Memory B cell (primary cell): ENCODE measurements at regions not wholly inside any gene's neighbourhood (a gene's known extent, or its start where the extent isn't known, plus 50 kb on each side); places are given as distances from the start of the nearest gene placed in this dataset.
"Not testable (repeated sequence)": the region's sequence is repeated elsewhere in the genome, so short reads cannot be mapped to it uniquely, and the experiment has no call there.

Experiments
- ATAC-seq: fragments of 150-1000 bp; cut with Tn5 transposase; 2 replicates; pipeline ENCODE4 v1.10.0; 2021; ENCODE audit warnings: low read depth, mild to moderate bottlenecking, moderate library complexity
- DNase-seq, 2 donors: peaks; one replicate each; pipeline ENCODE4 v3.0.0; 2022; ENCODE audit warnings: low spot score in 2 of 2
- H3K27ac Mint-ChIP-seq: one replicate; pipeline ENCODE4 v1.8.0; 2022; ENCODE audit warnings: mild to moderate bottlenecking, moderate library complexity, mixed read lengths
- H3K27me3 Mint-ChIP-seq: one replicate; pipeline ENCODE4 v1.8.0; 2022; ENCODE audit warnings: mixed read lengths
- H3K36me3 Mint-ChIP-seq: one replicate; pipeline ENCODE4 v1.8.0; 2022; ENCODE audit warnings: mild to moderate bottlenecking, mixed read lengths
- H3K4me1 Mint-ChIP-seq: one replicate; pipeline ENCODE4 v1.8.0; 2022; ENCODE audit warnings: mixed read lengths
- H3K4me3 Mint-ChIP-seq: one replicate; pipeline ENCODE4 v1.8.0; 2022; ENCODE audit warnings: mild to moderate bottlenecking, moderate library complexity, mixed read lengths
- H3K9me3 Mint-ChIP-seq: one replicate; pipeline ENCODE4 v1.8.0; 2022; ENCODE audit warnings: mixed read lengths

- Mint-ChIP-seq H3K36me3 (no peaks in the 10 kb centered on the region), H3K4me3 (no peak overlapping the region), H3K4me1 (no peaks in the 10 kb centered on the region), H3K27me3 (no peaks in the 10 kb centered on the region), H3K9me3 (peaks cover 4% of the 10 kb centered on the region), H3K27ac (no peak overlapping the region)
- ATAC-seq = no peak
- DNase-seq = no peak
Observed at GRCh38 chr1:166538646-166539045, 300.6 kb upstream of the POGK start.

GRCh38 chr1:166544036-166544435, 295.2 kb upstream of the POGK start:
- no peaks in the 10 kb centered on the region for H3K36me3 Mint-ChIP-seq
- peaks cover 8% of the 10 kb centered on the region for H3K9me3 Mint-ChIP-seq
- ATAC-seq = no peak
- H3K4me3 Mint-ChIP-seq = no peak overlapping the region
- H3K27ac Mint-ChIP-seq = no peak overlapping the region
- no peaks in the 10 kb centered on the region for H3K27me3 Mint-ChIP-seq
- no peaks in the 10 kb centered on the region for H3K4me1 Mint-ChIP-seq
- DNase-seq = no peak

GRCh38 chr1:166544561-166544960, 294.7 kb upstream of the POGK start:
- no peak overlapping the region for H3K4me3 Mint-ChIP-seq
- no peaks in the 10 kb centered on the region for H3K4me1 Mint-ChIP-seq
- H3K36me3 Mint-ChIP-seq = peaks cover 2% of the 10 kb centered on the region
- ATAC-seq = no peak
- H3K27me3 Mint-ChIP-seq = no peaks in the 10 kb centered on the region
- H3K27ac Mint-ChIP-seq = no peak overlapping the region
- peaks cover 11% of the 10 kb centered on the region for H3K9me3 Mint-ChIP-seq
- DNase-seq = no peak

- Mint-ChIP-seq H3K4me1 (no peaks in the 10 kb centered on the region), H3K27ac (no peak overlapping the region), H3K9me3 (peaks cover 16% of the 10 kb centered on the region), H3K36me3 (peaks cover 5% of the 10 kb centered on the region), H3K4me3 (no peak overlapping the region), H3K27me3 (peaks cover 3% of the 10 kb centered on the region)
- DNase-seq (no peak), ATAC-seq (no peak)
Observed at GRCh38 chr1:166552706-166553105, 286.6 kb upstream of the POGK start.

GRCh38 chr1:166570954-166571353, 268.3 kb upstream of the POGK start:
- Mint-ChIP-seq H3K4me3 (no peak overlapping the region), H3K4me1 (no peaks in the 10 kb centered on the region), H3K36me3 (no peaks in the 10 kb centered on the region), H3K27me3 (peaks cover 3% of the 10 kb centered on the region), H3K9me3 (peaks cover 2% of the 10 kb centered on the region), H3K27ac (no peak overlapping the region)
- DNase-seq = no peak
- ATAC-seq = no peak

- no peak overlapping the region for H3K27ac Mint-ChIP-seq
- no peaks in the 10 kb centered on the region for H3K36me3 Mint-ChIP-seq
- DNase-seq (no peak), ATAC-seq (no peak)
- H3K4me1 Mint-ChIP-seq = no peaks in the 10 kb centered on the region
- H3K4me3 Mint-ChIP-seq = no peak overlapping the region
- H3K27me3 Mint-ChIP-seq = peaks cover 3% of the 10 kb centered on the region
- H3K9me3 Mint-ChIP-seq = no peaks in the 10 kb centered on the region
Observed at GRCh38 chr1:166573199-166573598, 266.1 kb upstream of the POGK start.

GRCh38 chr1:166579557-166580501, 259.4 kb upstream of the POGK start:
- Mint-ChIP-seq H3K27ac (no peak overlapping the region), H3K9me3 (peaks cover 1% of the 10 kb centered on the region), H3K4me1 (no peaks in the 10 kb centered on the region), H3K36me3 (no peaks in the 10 kb centered on the region), H3K4me3 (no peak overlapping the region), H3K27me3 (peaks cover 10% of the 10 kb centered on the region)
- no peak for DNase-seq
- no peak for ATAC-seq

GRCh38 chr1:166588741-166589140, 250.5 kb upstream of the POGK start:
- Mint-ChIP-seq H3K27ac (no peak overlapping the region), H3K9me3 (no peaks in the 10 kb centered on the region), H3K4me1 (no peaks in the 10 kb centered on the region), H3K36me3 (no peaks in the 10 kb centered on the region), H3K4me3 (no peak overlapping the region), H3K27me3 (peaks cover 3% of the 10 kb centered on the region)
- DNase-seq (no peak), ATAC-seq (no peak)

- H3K4me3 Mint-ChIP-seq = no peak overlapping the region
- no peaks in the 10 kb centered on the region for H3K36me3 Mint-ChIP-seq
- H3K27ac Mint-ChIP-seq = no peak overlapping the region
- no peak for DNase-seq
- H3K27me3 Mint-ChIP-seq = peaks cover 5% of the 10 kb centered on the region
- H3K4me1 Mint-ChIP-seq = no peaks in the 10 kb centered on the region
- H3K9me3 Mint-ChIP-seq = no peaks in the 10 kb centered on the region
- ATAC-seq = no peak
Observed at GRCh38 chr1:166590161-166590560, 249.1 kb upstream of the POGK start.

- no peak for DNase-seq
- Mint-ChIP-seq H3K27me3 (peaks cover 7% of the 10 kb centered on the region), H3K9me3 (no peaks in the 10 kb centered on the region), H3K4me3 (no peak overlapping the region), H3K27ac (no peak overlapping the region), H3K36me3 (no peaks in the 10 kb centered on the region), H3K4me1 (no peaks in the 10 kb centered on the region)
- no peak for ATAC-seq
Observed at GRCh38 chr1:166594646-166595045, 244.6 kb upstream of the POGK start.

GRCh38 chr1:166597516-166597915, 241.8 kb upstream of the POGK start:
- peaks cover 7% of the 10 kb centered on the region for H3K27me3 Mint-ChIP-seq
- H3K4me1 Mint-ChIP-seq = no peaks in the 10 kb centered on the region
- DNase-seq (no peak), ATAC-seq (no peak)
- no peak overlapping the region for H3K4me3 Mint-ChIP-seq
- H3K36me3 Mint-ChIP-seq = no peaks in the 10 kb centered on the region
- H3K9me3 Mint-ChIP-seq = no peaks in the 10 kb centered on the region
- H3K27ac Mint-ChIP-seq = no peak overlapping the region

- ATAC-seq (no peak), DNase-seq (no peak)
- H3K9me3 Mint-ChIP-seq = no peaks in the 10 kb centered on the region
Observed at GRCh38 chr1:166600574-166600973, 238.7 kb upstream of the POGK start.

GRCh38 chr1:166601650-166602278, 237.5 kb upstream of the POGK start:
- DNase-seq = no peak
- Mint-ChIP-seq H3K27ac (no peak overlapping the region), H3K36me3 (no peaks in the 10 kb centered on the region), H3K4me1 (no peaks in the 10 kb centered on the region), H3K9me3 (no peaks in the 10 kb centered on the region), H3K27me3 (peaks cover 1% of the 10 kb centered on the region), H3K4me3 (no peak overlapping the region)
- no peak for ATAC-seq

More at GRCh38 chr1:166600574-166600973, 238.7 kb upstream of the POGK start:
- Mint-ChIP-seq H3K36me3 (no peaks in the 10 kb centered on the region), H3K4me3 (no peak overlapping the region), H3K4me1 (no peaks in the 10 kb centered on the region), H3K27ac (no peak overlapping the region), H3K27me3 (peaks cover 1% of the 10 kb centered on the region)

- not testable (repeated sequence) for H3K27me3 Mint-ChIP-seq, H3K4me1 Mint-ChIP-seq, ATAC-seq, H3K4me3 Mint-ChIP-seq, H3K36me3 Mint-ChIP-seq, H3K9me3 Mint-ChIP-seq, H3K27ac Mint-ChIP-seq, DNase-seq
Observed at GRCh38 chr1:166602801-166603200, 236.5 kb upstream of the POGK start.
